ENCODE measurements at regions not wholly inside any gene's neighbourhood (a gene's known extent, or its start where the extent isn't known, plus 50 kb on each side); places are given as distances from the start of the nearest gene placed in this dataset.

- 30 to 33% methylated on average over 9 of the region's 9 CpGs for WGBS, 2 donors
- peak overlapping the region; percentile 5 to 42 (median 14) for H3K4me3 ChIP-seq
- DNase-seq (ENCODE audit: low spot score in 2 of 2): peak; percentile 40 to 77
Measured at GRCh38 chr15:97234851-97235610, 725.5 kb upstream of the ARRDC4 start.

DNA sequence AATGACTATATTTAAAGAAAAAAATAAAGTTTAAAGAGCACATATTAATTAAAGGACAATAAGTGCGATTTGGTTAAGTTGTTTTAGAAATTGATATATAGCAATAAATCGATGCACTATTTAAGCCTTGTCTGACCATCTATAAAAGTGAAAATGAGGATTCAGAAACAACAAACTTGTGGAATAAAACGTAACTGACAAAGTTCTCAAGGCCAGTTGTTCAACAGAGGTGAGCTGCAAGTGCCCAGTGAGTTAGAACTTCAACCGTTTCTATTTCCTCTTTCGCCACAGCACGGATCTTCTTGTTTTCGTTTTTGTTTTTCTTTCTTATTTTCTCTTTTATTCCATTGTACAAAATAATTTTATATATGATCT lies 724.9 kb upstream of the ARRDC4 start:
- Histone ChIP-seq H3K9me3 (no peaks in the 10 kb centered on the region), H3K4me1 (peaks cover 0 to 18% (median 0%) of the 10 kb centered on the region in 4 donors), H3K27me3 (no peaks in the 10 kb centered on the region), H3K36me3 (no peaks in the 10 kb centered on the region), H3K4me3 (peak overlapping the region; percentile 5 to 42 (median 14)), H3K27ac (peak overlapping the region; percentile 50 to 77 (median 66))
- DNase-seq (ENCODE audit: low spot score in 2 of 2): no peak
- TF ChIP-seq EP300 (IDR thresholded peaks at IDR 0.05) (no peak), POLR2A (IDR thresholded peaks at IDR 0.05) (no peak), CTCF (IDR thresholded peaks at IDR 0.05) (no peak)
- 26 to 27% methylated on average over 7 of the region's 7 CpGs for WGBS, 2 donors

More at GRCh38 chr15:97234851-97235610, 725.5 kb upstream of the ARRDC4 start:
- TF ChIP-seq POLR2A (IDR thresholded peaks at IDR 0.05) (no peak), CTCF (IDR thresholded peaks at IDR 0.05) (peak; percentile 76 to 90 (median 85)), EP300 (IDR thresholded peaks at IDR 0.05) (peak in 1 of 2 donors; percentile 50)
- Histone ChIP-seq H3K9me3 (no peaks in the 10 kb centered on the region), H3K27me3 (no peaks in the 10 kb centered on the region), H3K27ac (peak overlapping the region in 3 of 4 donors; percentile 7 to 77 (median 50)), H3K4me1 (peaks cover 0 to 18% (median 0%) of the 10 kb centered on the region in 4 donors), H3K36me3 (no peaks in the 10 kb centered on the region)

DNA sequence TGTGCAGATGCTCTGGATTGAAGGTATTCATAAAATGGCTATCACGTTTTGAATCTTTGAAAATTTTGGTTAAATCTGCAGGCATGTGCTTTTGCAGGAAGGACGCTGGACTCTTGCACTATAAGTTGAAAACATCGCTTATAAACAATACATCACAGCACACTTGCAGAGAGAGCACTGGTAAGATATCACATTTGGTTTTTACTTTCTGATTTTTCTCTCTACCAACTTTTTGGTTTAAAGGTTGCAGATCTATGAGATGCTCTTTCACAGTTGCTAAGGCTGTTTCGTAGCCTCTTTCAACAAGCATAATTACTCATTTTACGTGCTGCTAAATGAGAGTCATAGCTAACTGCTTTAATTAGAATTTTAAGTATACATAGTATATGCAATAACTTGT lies 724.4 kb upstream of the ARRDC4 start:
- H3K36me3 ChIP-seq: no peaks in the 10 kb centered on the region
- H3K4me3 ChIP-seq: peak overlapping the region in 3 of 4 donors; percentile 5 to 42 (median 16)
- TF ChIP-seq CTCF (IDR thresholded peaks at IDR 0.05) (no peak), EP300 (IDR thresholded peaks at IDR 0.05) (no peak), POLR2A (IDR thresholded peaks at IDR 0.05) (no peak)
- no peaks in the 10 kb centered on the region for H3K27me3 ChIP-seq
- H3K4me1 ChIP-seq: peaks cover 0 to 17% (median 0%) of the 10 kb centered on the region in 4 donors
- WGBS, 2 donors: 44 to 48% methylated on average over 5 of the region's 5 CpGs
- peak overlapping the region in 3 of 4 donors; percentile 50 to 77 (median 77) for H3K27ac ChIP-seq
- no peak for DNase-seq (ENCODE audit: low spot score in 2 of 2)
- H3K9me3 ChIP-seq: no peaks in the 10 kb centered on the region

DNA sequence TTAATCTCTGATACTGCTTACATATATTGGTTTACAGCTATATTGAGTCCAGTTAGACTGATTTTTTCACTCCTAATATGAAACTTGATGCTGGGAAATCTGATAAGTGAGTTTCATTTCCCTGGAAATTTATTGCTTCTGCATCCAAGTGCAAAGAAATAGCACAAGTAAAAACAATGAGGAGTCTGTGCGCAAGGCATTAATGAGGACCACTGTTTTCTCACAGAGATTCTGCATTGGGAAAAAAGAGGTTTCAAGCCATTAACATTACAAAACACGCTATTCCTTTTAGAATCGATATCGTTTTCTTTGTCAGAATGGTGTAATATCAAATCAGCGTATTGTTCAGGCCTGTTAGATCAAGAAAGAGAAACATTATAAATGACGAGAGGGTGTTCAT lies 723.3 kb upstream of the ARRDC4 start:
- no peak for DNase-seq (ENCODE audit: low spot score in 2 of 2)
- Histone ChIP-seq H3K36me3 (no peaks in the 10 kb centered on the region), H3K9me3 (no peaks in the 10 kb centered on the region), H3K27ac (peak overlapping the region; percentile 46 to 77 (median 64)), H3K4me1 (peaks cover 0 to 8% (median 0%) of the 10 kb centered on the region in 4 donors), H3K4me3 (peak overlapping the region in 1 of 4 donors; percentile 21), H3K27me3 (no peaks in the 10 kb centered on the region)
- WGBS, 2 donors: 46% methylated on average over 6 of the region's 6 CpGs
- TF ChIP-seq CTCF (IDR thresholded peaks at IDR 0.05): no peak
- TF ChIP-seq POLR2A (IDR thresholded peaks at IDR 0.05): no peak
- TF ChIP-seq EP300 (IDR thresholded peaks at IDR 0.05): no peak

GRCh38 chr15:97248376-97248775 lies 712.1 kb upstream of the ARRDC4 start:
- H3K4me1 ChIP-seq: no peaks in the 10 kb centered on the region
- no peaks in the 10 kb centered on the region for H3K36me3 ChIP-seq
- DNase-seq (ENCODE audit: low spot score in 2 of 2): no peak
- 89 to 95% methylated on average over 1 of the region's 1 CpG for WGBS, 2 donors
- no peak overlapping the region for H3K4me3 ChIP-seq
- H3K27me3 ChIP-seq: no peaks in the 10 kb centered on the region
- TF ChIP-seq EP300 (IDR thresholded peaks at IDR 0.05) (no peak), POLR2A (IDR thresholded peaks at IDR 0.05) (no peak), CTCF (IDR thresholded peaks at IDR 0.05) (no peak)
- no peak overlapping the region for H3K27ac ChIP-seq
- H3K9me3 ChIP-seq: peaks cover 0 to 4% (median 0%) of the 10 kb centered on the region in 4 donors

All from tibial nerve (tissue), 4 donors.